ENCODE measurements at regions not wholly inside any gene's neighbourhood (a gene's known extent, or its start where the extent isn't known, plus 50 kb on each side); places are given as distances from the start of the nearest gene placed in this dataset.

DNA sequence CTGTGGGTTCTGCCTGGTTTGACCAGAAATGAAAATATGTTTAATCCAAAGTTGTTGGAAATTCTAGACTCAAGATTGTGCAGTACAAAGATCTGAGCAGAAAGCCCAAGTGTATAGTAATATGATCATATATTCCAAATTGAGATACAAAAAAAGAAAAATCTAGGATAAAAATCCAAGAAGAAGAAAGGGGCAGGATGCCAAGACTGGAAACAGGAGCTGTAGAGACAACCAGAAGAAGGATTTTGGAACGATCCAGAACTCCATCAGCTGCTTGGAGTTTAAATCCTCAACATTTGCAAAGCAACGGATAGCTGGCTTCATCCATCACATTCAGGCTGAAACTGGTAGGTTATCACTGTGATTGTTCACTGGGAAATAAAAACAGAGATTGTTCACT is 333.6 kb upstream of the UBE2E3 start:
- H3K4me1 Mint-ChIP-seq: no peaks in the 10 kb centered on the region
- H3K36me3 Mint-ChIP-seq (ENCODE audit: low read depth): no peaks in the 10 kb centered on the region
- no peak overlapping the region for H3K4me3 Mint-ChIP-seq
- no peaks in the 10 kb centered on the region for H3K27me3 Mint-ChIP-seq (ENCODE audit: low read depth)
- H3K9me3 Mint-ChIP-seq: peaks cover 3% of the 10 kb centered on the region
- DNase-seq (ENCODE audit: low read depth, low spot score): no peak
- no peak overlapping the region for H3K27ac Mint-ChIP-seq (ENCODE audit: unreplicated experiment)
- TF ChIP-seq CTCF (conservative IDR thresholded peaks at IDR 0.05): no peak

DNA sequence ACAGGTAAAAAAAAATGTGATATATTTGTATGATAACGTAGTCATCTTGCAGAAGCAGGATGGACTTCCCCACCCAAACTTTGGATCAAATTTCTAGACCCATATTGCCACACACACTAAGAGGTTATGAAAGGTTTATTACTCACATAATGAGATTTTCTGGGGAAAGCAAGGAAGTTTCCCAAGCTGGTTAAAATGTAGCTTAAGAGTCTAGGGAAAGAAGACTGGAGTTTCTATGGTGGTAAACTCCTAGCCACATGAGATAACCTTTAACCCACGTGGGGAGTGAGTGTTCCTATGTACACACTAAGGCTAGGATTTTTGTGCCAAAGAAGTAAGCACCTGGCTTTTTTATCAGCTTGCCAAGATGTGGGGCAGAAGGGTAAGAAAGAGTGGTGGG is 335.7 kb upstream of the UBE2E3 start:
- H3K9me3 Mint-ChIP-seq: peaks cover 3% of the 10 kb centered on the region
- H3K4me3 Mint-ChIP-seq: no peak overlapping the region
- no peaks in the 10 kb centered on the region for H3K36me3 Mint-ChIP-seq (ENCODE audit: low read depth)
- TF ChIP-seq CTCF (conservative IDR thresholded peaks at IDR 0.05): no peak
- no peaks in the 10 kb centered on the region for H3K27me3 Mint-ChIP-seq (ENCODE audit: low read depth)
- DNase-seq (ENCODE audit: low read depth, low spot score): no peak
- no peak overlapping the region for H3K27ac Mint-ChIP-seq (ENCODE audit: unreplicated experiment)
- H3K4me1 Mint-ChIP-seq: no peaks in the 10 kb centered on the region

DNA sequence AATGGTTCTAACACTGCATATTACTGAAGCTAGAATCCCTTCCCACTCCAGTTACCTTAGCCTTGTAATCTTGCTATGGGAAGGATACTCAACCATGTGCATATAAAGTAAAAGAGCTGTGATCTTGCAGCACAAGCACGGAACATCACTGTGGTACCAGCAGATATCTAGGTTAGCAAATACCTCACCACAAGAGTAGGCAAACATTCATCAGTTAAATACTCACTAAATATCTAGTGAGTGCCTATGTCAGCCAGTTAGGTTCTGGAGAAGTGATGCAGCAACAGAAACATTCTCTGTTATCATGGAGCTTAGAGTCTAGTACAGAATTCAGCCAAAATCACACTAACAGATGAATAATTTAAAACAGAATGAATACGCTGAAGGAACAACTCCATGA is 349.6 kb upstream of the UBE2E3 start:
- H3K4me1 Mint-ChIP-seq: peaks cover 10% of the 10 kb centered on the region
- TF ChIP-seq CTCF (conservative IDR thresholded peaks at IDR 0.05): no peak

GRCh38 chr2:180625006-180625844 is 355.2 kb upstream of the UBE2E3 start:
- no peak for TF ChIP-seq CTCF (conservative IDR thresholded peaks at IDR 0.05)
- peaks cover 2% of the 10 kb centered on the region for H3K36me3 Mint-ChIP-seq (ENCODE audit: low read depth)
- no peak overlapping the region for H3K27ac Mint-ChIP-seq (ENCODE audit: unreplicated experiment)
- H3K4me3 Mint-ChIP-seq: no peak overlapping the region
- DNase-seq (ENCODE audit: low read depth, low spot score): no peak
- peaks cover 3% of the 10 kb centered on the region for H3K9me3 Mint-ChIP-seq
- no peaks in the 10 kb centered on the region for H3K4me1 Mint-ChIP-seq
- H3K27me3 Mint-ChIP-seq (ENCODE audit: low read depth): no peaks in the 10 kb centered on the region

More for the DNA sequence above, 349.6 kb upstream of the UBE2E3 start:
- Mint-ChIP-seq H3K4me3 (no peak overlapping the region), H3K27ac (ENCODE audit: unreplicated experiment) (no peak overlapping the region), H3K9me3 (no peaks in the 10 kb centered on the region), H3K36me3 (ENCODE audit: low read depth) (no peaks in the 10 kb centered on the region), H3K27me3 (ENCODE audit: low read depth) (no peaks in the 10 kb centered on the region)
- no peak for DNase-seq (ENCODE audit: low read depth, low spot score)

DNA sequence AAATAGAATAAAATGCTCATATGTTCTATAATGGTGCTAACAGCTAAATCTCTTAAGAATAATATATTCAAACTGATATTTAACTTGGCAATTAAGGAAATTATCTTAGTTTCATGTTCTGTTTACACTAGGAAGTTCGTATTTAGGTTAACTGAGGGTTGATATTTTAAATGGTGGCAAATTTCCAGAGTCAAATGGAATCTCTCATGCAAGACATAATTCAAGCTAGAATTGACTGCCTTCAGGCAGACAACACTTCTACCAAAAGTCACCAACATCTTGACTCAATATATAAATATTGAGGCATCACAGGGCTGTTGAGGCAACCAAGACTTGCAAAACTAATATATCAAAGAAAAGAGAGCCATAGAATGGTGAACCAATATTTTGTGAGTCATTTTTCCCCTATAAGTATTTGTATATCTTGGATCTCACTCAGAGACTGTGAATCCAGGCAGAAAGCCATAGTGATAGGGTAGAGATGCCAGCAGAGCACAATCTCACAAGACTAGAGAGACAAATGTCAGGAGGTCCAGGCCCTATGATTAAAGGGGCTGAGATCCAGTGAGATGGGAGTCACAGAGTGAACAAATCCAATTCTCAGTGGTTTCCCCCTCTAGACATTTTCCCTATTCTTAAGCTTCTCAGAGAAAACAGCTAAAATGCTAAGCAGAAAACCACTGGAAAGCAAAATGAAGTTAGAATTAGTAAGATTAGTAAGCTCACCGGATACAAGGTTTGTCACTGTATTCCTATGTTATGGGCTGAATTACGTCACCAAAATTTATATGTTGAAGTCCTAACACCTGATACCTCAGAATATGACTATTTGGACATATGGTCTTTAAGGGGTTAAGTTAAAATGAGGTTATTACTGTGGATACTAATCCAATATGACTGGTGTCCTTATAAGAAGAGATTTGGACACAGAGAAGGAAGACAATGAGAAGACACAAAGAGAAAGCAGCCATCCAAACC is 358.2 kb upstream of the UBE2E3 start:
- Mint-ChIP-seq H3K27ac (ENCODE audit: unreplicated experiment) (no peak overlapping the region), H3K4me3 (no peak overlapping the region), H3K9me3 (peaks cover 3% of the 10 kb centered on the region), H3K27me3 (ENCODE audit: low read depth) (no peaks in the 10 kb centered on the region), H3K36me3 (ENCODE audit: low read depth) (peaks cover 2% of the 10 kb centered on the region), H3K4me1 (no peaks in the 10 kb centered on the region)
- no peak for TF ChIP-seq CTCF (conservative IDR thresholded peaks at IDR 0.05)
- DNase-seq (ENCODE audit: low read depth, low spot score): no peak
